Loucy (cell line): ENCODE measurements at regions not wholly inside any gene's neighbourhood (a gene's known extent, or its start where the extent isn't known, plus 50 kb on each side); places are given as distances from the start of the nearest gene placed in this dataset.

Experiments
- H2AFZ ChIP-seq: fragments of 200-600 bp; sonication (generic); 2 replicates; pipeline ENCODE4 v1.6.0; 2016; ENCODE audit warnings: antibody characterized with exemption, mild to moderate bottlenecking, low read length, moderate library complexity
- H3F3A ChIP-seq: fragments of 200-600 bp; 2 replicates; pipeline ENCODE4 v1.6.0; 2016; ENCODE audit warnings: antibody characterized with exemption, low read depth, mild to moderate bottlenecking
- H3K27me3 ChIP-seq: fragments of 200-600 bp; sonication (generic); 2 replicates; pipeline ENCODE4 v1.6.1; 2014; ENCODE audit warnings: low read length, mild to moderate bottlenecking; ENCODE audit not compliant: insufficient read depth, poor library complexity, severe bottlenecking
- H3K36me3 ChIP-seq: fragments of 200-600 bp; sonication (generic); 2 replicates; pipeline ENCODE4 v1.6.1; 2016; ENCODE audit warnings: low read length; ENCODE audit not compliant: insufficient read depth
- H3K4me1 ChIP-seq: fragments of 200-600 bp; sonication (generic); 2 replicates; pipeline ENCODE4 v1.5.1; 2014; ENCODE audit warnings: low read length, mild to moderate bottlenecking; ENCODE audit not compliant: insufficient read depth, poor library complexity, severe bottlenecking
- H3K4me2 ChIP-seq: fragments of 200-600 bp; sonication (generic); 2 replicates; pipeline ENCODE4 v1.6.0; 2014; ENCODE audit warnings: antibody characterized with exemption, low read length, low read depth, mild to moderate bottlenecking; ENCODE audit not compliant: poor library complexity, severe bottlenecking
- H3K4me3 ChIP-seq: fragments of 200-600 bp; sonication (generic); 2 replicates; pipeline ENCODE4 v1.5.1; 2014; ENCODE audit warnings: low read length, mild to moderate bottlenecking, mixed read lengths; ENCODE audit not compliant: poor library complexity, severe bottlenecking
- H3K79me2 ChIP-seq: fragments of 200-600 bp; sonication (generic); 2 replicates; pipeline ENCODE4 v1.6.1; 2014; ENCODE audit warnings: low read length; ENCODE audit not compliant: insufficient read depth
- H3K9ac ChIP-seq: fragments of 200-600 bp; sonication (generic); 2 replicates; pipeline ENCODE4 v1.6.0; 2014; ENCODE audit warnings: mild to moderate bottlenecking, low read depth, low read length, moderate library complexity; ENCODE audit not compliant: poor library complexity, severe bottlenecking
- H3K9me2 ChIP-seq: fragments of 200-600 bp; sonication (generic); replicated peaks from 2 replicates; pipeline ENCODE4 v1.6.1; 2016; ENCODE audit warnings: low read depth, low read length, mixed read lengths
- H3K9me3 ChIP-seq: fragments of 200-600 bp; sonication (generic); 2 replicates; pipeline ENCODE4 v1.6.1; 2014; ENCODE audit warnings: mild to moderate bottlenecking, antibody characterized with exemption, low read length, low read depth; ENCODE audit not compliant: insufficient read depth
- H4K20me1 ChIP-seq: fragments of 200-600 bp; sonication (generic); 2 replicates; pipeline ENCODE4 v1.6.0; 2014; ENCODE audit warnings: antibody characterized with exemption, low read length, mild to moderate bottlenecking; ENCODE audit not compliant: insufficient read depth, poor library complexity, severe bottlenecking
- EZH2phosphoT487 ChIP-seq: fragments of 200-600 bp; IDR thresholded peaks from 2 replicates; pipeline ENCODE4 v1.6.1; 2018; ENCODE audit warnings: antibody characterized with exemption, mild to moderate bottlenecking, moderate library complexity, borderline replicate concordance
- TF ChIP-seq, protein P1 (sequence below): fragments of 200-600 bp; sonication (generic); conservative IDR thresholded peaks from 2 replicates; pipeline ENCODE4 v1.5.1; 2014; ENCODE audit warnings: mild to moderate bottlenecking, antibody characterized with exemption, low read length

DNA sequence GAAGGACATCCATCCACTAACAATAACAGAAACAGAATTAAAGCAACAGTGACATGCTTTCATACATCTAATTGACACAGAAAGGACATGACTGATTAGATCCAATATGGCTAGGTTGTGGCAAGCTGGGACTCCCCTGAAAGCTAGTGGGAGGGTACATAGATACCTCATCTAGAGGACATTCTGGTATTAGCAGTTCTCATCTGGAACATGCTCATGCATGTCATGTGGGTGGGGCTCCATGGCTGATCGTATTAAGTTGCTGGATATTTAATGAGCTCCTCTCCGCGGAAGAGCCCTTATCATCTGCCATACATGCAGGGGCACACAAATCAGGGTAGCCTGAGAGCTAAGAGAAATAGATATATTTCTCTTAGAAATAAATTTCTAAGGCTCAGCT lies 358.9 kb downstream of the ICE1 start:
- H3K36me3 ChIP-seq = no peaks in the 10 kb centered on the region
- H3K4me1 ChIP-seq = no peaks in the 10 kb centered on the region
- no peaks in the 10 kb centered on the region for H3K9me2 ChIP-seq
- no peaks in the 10 kb centered on the region for H3K79me2 ChIP-seq
- H3K4me3 ChIP-seq = no peak overlapping the region
- H4K20me1 ChIP-seq = no peaks in the 10 kb centered on the region
- no peak overlapping the region for H2AFZ ChIP-seq
- H3K4me2 ChIP-seq = no peak overlapping the region
- H3K9me3 ChIP-seq = no peaks in the 10 kb centered on the region
- no peaks in the 10 kb centered on the region for H3F3A ChIP-seq
- no peak for TF ChIP-seq EZH2phosphoT487
- H3K9ac ChIP-seq = no peak overlapping the region
- H3K27me3 ChIP-seq = no peaks in the 10 kb centered on the region

DNA sequence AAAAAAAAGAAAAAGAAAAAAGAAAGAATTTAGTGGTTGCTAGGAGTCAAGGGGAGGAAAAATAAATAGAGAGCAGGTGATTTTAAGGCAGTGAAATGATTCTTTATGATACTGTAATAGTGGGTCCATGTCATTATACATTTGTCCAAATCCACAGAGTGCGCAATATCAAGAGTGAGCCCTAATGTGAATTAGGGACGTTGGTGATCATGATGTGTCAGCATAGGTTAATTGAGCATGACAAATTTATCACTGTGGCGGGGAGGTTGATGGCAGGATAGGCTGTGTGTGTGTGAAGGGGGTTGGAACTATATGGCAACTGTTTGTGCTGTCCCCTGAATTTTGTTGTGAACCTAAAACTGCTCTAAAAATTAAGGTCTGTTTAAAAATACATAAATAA lies 357.8 kb downstream of the ICE1 start:
- Histone ChIP-seq H3F3A (no peaks in the 10 kb centered on the region), H3K4me2 (no peak overlapping the region), H3K4me3 (no peak overlapping the region), H3K9ac (no peak overlapping the region), H3K4me1 (no peaks in the 10 kb centered on the region), H4K20me1 (no peaks in the 10 kb centered on the region), H3K9me3 (no peaks in the 10 kb centered on the region), H3K36me3 (no peaks in the 10 kb centered on the region), H2AFZ (no peak overlapping the region), H3K79me2 (no peaks in the 10 kb centered on the region), H3K9me2 (no peaks in the 10 kb centered on the region), H3K27me3 (no peaks in the 10 kb centered on the region)
- TF ChIP-seq EZH2phosphoT487 = no peak
- TF ChIP-seq, protein P1, sequence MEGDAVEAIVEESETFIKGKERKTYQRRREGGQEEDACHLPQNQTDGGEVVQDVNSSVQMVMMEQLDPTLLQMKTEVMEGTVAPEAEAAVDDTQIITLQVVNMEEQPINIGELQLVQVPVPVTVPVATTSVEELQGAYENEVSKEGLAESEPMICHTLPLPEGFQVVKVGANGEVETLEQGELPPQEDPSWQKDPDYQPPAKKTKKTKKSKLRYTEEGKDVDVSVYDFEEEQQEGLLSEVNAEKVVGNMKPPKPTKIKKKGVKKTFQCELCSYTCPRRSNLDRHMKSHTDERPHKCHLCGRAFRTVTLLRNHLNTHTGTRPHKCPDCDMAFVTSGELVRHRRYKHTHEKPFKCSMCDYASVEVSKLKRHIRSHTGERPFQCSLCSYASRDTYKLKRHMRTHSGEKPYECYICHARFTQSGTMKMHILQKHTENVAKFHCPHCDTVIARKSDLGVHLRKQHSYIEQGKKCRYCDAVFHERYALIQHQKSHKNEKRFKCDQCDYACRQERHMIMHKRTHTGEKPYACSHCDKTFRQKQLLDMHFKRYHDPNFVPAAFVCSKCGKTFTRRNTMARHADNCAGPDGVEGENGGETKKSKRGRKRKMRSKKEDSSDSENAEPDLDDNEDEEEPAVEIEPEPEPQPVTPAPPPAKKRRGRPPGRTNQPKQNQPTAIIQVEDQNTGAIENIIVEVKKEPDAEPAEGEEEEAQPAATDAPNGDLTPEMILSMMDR = no peak

DNA sequence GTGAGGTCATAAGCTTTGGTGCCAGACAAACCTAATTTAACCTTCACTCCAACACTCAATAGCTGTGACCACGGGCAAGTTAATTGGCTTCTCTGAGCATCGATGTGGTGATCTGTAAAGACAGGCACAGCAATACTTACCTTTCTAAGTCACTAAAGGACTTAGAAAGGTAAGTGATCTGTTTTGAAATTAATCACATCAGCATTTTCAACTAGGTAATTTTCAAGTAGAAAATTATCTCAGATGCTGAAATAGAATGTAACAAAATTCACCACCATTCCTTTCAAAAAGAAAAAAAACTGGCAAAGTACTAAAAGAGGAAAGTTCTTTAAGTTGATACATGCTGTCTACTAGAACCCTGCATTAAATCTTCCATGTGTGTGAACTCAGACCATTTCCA lies 354.5 kb downstream of the ICE1 start:
- no peaks in the 10 kb centered on the region for H3K9me3 ChIP-seq
- TF ChIP-seq, protein P1 = no peak
- TF ChIP-seq EZH2phosphoT487 = no peak
- H4K20me1 ChIP-seq = no peaks in the 10 kb centered on the region
- no peak overlapping the region for H3K9ac ChIP-seq
- H3K4me2 ChIP-seq = no peak overlapping the region
- no peak overlapping the region for H3K4me3 ChIP-seq
- H3F3A ChIP-seq = no peaks in the 10 kb centered on the region
- H3K27me3 ChIP-seq = no peaks in the 10 kb centered on the region
- H3K9me2 ChIP-seq = no peaks in the 10 kb centered on the region
- no peaks in the 10 kb centered on the region for H3K4me1 ChIP-seq
- no peaks in the 10 kb centered on the region for H3K36me3 ChIP-seq
- H2AFZ ChIP-seq = no peak overlapping the region
- H3K79me2 ChIP-seq = no peaks in the 10 kb centered on the region

DNA sequence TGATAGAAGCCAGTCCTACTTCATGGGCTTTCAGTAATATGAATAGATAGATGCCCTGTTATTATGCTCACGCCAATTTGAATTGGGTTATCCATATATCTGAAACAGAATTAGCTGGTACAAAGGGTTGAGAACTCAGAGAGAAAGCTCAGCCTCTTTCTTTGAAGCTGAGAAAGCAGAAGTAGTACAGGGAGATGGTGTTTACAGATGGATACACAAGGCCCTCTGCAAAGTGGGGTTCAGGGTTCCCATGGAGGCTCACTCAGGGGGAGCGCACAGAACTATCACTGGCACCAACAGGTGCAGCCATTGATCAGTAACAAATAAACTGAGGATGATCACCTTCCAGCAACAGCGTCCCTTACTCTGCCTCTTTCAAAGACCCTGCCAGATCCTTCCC lies 349.7 kb downstream of the ICE1 start:
- H3K4me1 ChIP-seq = no peaks in the 10 kb centered on the region
- H4K20me1 ChIP-seq = no peaks in the 10 kb centered on the region
- no peak overlapping the region for H2AFZ ChIP-seq
- TF ChIP-seq, protein P1 = no peak
- no peak for TF ChIP-seq EZH2phosphoT487
- H3K9me2 ChIP-seq = no peaks in the 10 kb centered on the region
- H3K36me3 ChIP-seq = no peaks in the 10 kb centered on the region
- no peaks in the 10 kb centered on the region for H3K79me2 ChIP-seq
- H3K27me3 ChIP-seq = no peaks in the 10 kb centered on the region
- no peaks in the 10 kb centered on the region for H3K9me3 ChIP-seq
- no peaks in the 10 kb centered on the region for H3F3A ChIP-seq
- no peak overlapping the region for H3K9ac ChIP-seq
- no peak overlapping the region for H3K4me3 ChIP-seq
- no peak overlapping the region for H3K4me2 ChIP-seq
